Gastroesophageal sphincter (tissue), 4 donors: ENCODE measurements at regions not wholly inside any gene's neighbourhood (a gene's known extent, or its start where the extent isn't known, plus 50 kb on each side); places are given as distances from the start of the nearest gene placed in this dataset.

Source experiments
- ATAC-seq: fragments of 150-250 bp; one replicate; pipeline ENCODE4 v1.9.1; 2016; ENCODE audit warnings: mild to moderate bottlenecking, moderate library complexity
- H3K27ac ChIP-seq, 4 donors: fragments of 200-600 bp; sonication (generic) in 3 of 4; 1 replicate in 3 of 4; 2 replicates in 1 of 4; pipeline ENCODE4 v1.5.1; 2016 to 2019
- H3K27me3 ChIP-seq: fragments of 200-600 bp; sonication (generic); one replicate; pipeline ENCODE4 v1.5.1; 2019
- H3K36me3 ChIP-seq, 2 donors: fragments of 200-600 bp; sonication (generic); one replicate each; pipeline ENCODE4 v1.5.1; 2019; ENCODE audit warnings: control low read depth in 1 of 2
- H3K4me1 ChIP-seq, 3 donors: fragments of 200-600 bp; sonication (generic); 1 replicate in 2 of 3; 2 replicates in 1 of 3; pipeline ENCODE4 v1.5.1; 2016 to 2019; ENCODE audit warnings: control low read depth in 2 of 3
- H3K4me3 ChIP-seq, 2 donors: fragments of 200-600 bp; sonication (generic); one replicate each; pipeline ENCODE4 v1.5.1; 2019; ENCODE audit warnings: mild to moderate bottlenecking in 1 of 2, moderate library complexity in 1 of 2
- H3K9me3 ChIP-seq, 3 donors: fragments of 200-600 bp; sonication (generic); one replicate each; pipeline ENCODE4 v1.5.1; 2017 to 2019; ENCODE audit warnings: control low read depth in 2 of 3
- CTCF ChIP-seq, 4 experiments: fragments of 200-600 bp in 2 of 4; fragments of 450-650 bp in 2 of 4; sonication (generic) in 1 of 4; IDR thresholded peaks; one replicate each; pipeline ENCODE4 v1.5.1; 2017 to 2019; ENCODE audit warnings: antibody characterized with exemption in 4 of 4, mild to moderate bottlenecking in 2 of 4, moderate library complexity in 2 of 4
- EP300 ChIP-seq: sonication (generic); formaldehyde crosslinking; IDR thresholded peaks from one replicate; pipeline ENCODE4 v1.6.1; 2017; ENCODE audit warnings: antibody characterized with exemption, mild to moderate bottlenecking
- POLR2A ChIP-seq, 2 donors: fragments of 450-650 bp; IDR thresholded peaks; one replicate each; pipeline ENCODE4 v1.6.1; 2017; ENCODE audit warnings: antibody characterized with exemption in 2 of 2, mild to moderate bottlenecking in 2 of 2, moderate library complexity in 1 of 2
- POLR2AphosphoS5 ChIP-seq: sonication (generic); formaldehyde crosslinking; IDR thresholded peaks from one replicate; pipeline ENCODE4 v1.6.1; 2017; ENCODE audit warnings: antibody characterized with exemption
- WGBS, 2 donors: methylation state at CpG; one replicate each; pipeline ENCODE4 v1.1.5; 2018; ENCODE audit warnings: low coverage in 1 of 2; 5-methylcytosine and 5-hydroxymethylcytosine counted together

- TF ChIP-seq POLR2AphosphoS5: no peak
- no peak for TF ChIP-seq POLR2A (IDR thresholded peaks at IDR 0.05)
- no peak for TF ChIP-seq EP300
- no peak for TF ChIP-seq CTCF (IDR thresholded peaks at IDR 0.05)
- Histone ChIP-seq H3K27me3 (no peaks in the 10 kb centered on the region), H3K4me3 (no peak overlapping the region), H3K36me3 (no peaks in the 10 kb centered on the region), H3K4me1 (no peaks in the 10 kb centered on the region), H3K27ac (no peak overlapping the region), H3K9me3 (no peaks in the 10 kb centered on the region)
- ATAC-seq: no peak
Observed at GRCh38 chr5:24783596-24783995, 138.8 kb upstream of the CDH10 start.

- 64 to 85% methylated on average over 3 to 10 of the region's 10 CpGs for WGBS, 2 donors
- Histone ChIP-seq H3K27me3 (no peaks in the 10 kb centered on the region), H3K4me1 (no peaks in the 10 kb centered on the region), H3K4me3 (no peak overlapping the region), H3K27ac (no peak overlapping the region), H3K36me3 (no peaks in the 10 kb centered on the region), H3K9me3 (no peaks in the 10 kb centered on the region)
- ATAC-seq: no peak
- TF ChIP-seq POLR2A (IDR thresholded peaks at IDR 0.05) (no peak), POLR2AphosphoS5 (no peak), CTCF (IDR thresholded peaks at IDR 0.05) (no peak), EP300 (no peak)
Observed at GRCh38 chr5:24777392-24777791, 132.6 kb upstream of the CDH10 start.

GRCh38 chr5:24773261-24773660, 128.5 kb upstream of the CDH10 start:
- TF ChIP-seq CTCF (IDR thresholded peaks at IDR 0.05) (no peak), EP300 (no peak), POLR2A (IDR thresholded peaks at IDR 0.05) (no peak), POLR2AphosphoS5 (no peak)
- no peaks in the 10 kb centered on the region for H3K9me3 ChIP-seq
- 0 to 31% methylated on average over 1 of the region's 1 CpG for WGBS, 2 donors
- H3K4me3 ChIP-seq: no peak overlapping the region
- H3K36me3 ChIP-seq: no peaks in the 10 kb centered on the region
- ATAC-seq: no peak
- no peak overlapping the region for H3K27ac ChIP-seq
- no peaks in the 10 kb centered on the region for H3K27me3 ChIP-seq
- H3K4me1 ChIP-seq: no peaks in the 10 kb centered on the region

- Histone ChIP-seq H3K36me3 (no peaks in the 10 kb centered on the region), H3K9me3 (peaks cover 0 to 10% (median 0%) of the 10 kb centered on the region in 3 donors), H3K4me3 (no peak overlapping the region), H3K27ac (no peak overlapping the region), H3K27me3 (no peaks in the 10 kb centered on the region), H3K4me1 (no peaks in the 10 kb centered on the region)
- TF ChIP-seq POLR2A (IDR thresholded peaks at IDR 0.05) (no peak), EP300 (no peak), CTCF (IDR thresholded peaks at IDR 0.05) (no peak), POLR2AphosphoS5 (no peak)
- no peak for ATAC-seq
Observed at GRCh38 chr5:24767086-24767485, 122.3 kb upstream of the CDH10 start.

GRCh38 chr5:24765219-24765618, 120.4 kb upstream of the CDH10 start:
- Histone ChIP-seq H3K27me3 (no peaks in the 10 kb centered on the region), H3K27ac (no peak overlapping the region), H3K4me3 (no peak overlapping the region), H3K9me3 (peaks cover 0 to 23% (median 0%) of the 10 kb centered on the region in 3 donors), H3K36me3 (no peaks in the 10 kb centered on the region), H3K4me1 (no peaks in the 10 kb centered on the region)
- no peak for ATAC-seq
- 94 to 100% methylated on average over 1 of the region's 1 CpG for WGBS, 2 donors
- TF ChIP-seq CTCF (IDR thresholded peaks at IDR 0.05) (no peak), POLR2A (IDR thresholded peaks at IDR 0.05) (no peak), POLR2AphosphoS5 (no peak), EP300 (no peak)
